8988T (cell line): ENCODE measurements at regions not wholly inside any gene's neighbourhood (a gene's known extent, or its start where the extent isn't known, plus 50 kb on each side); places are given as distances from the start of the nearest gene placed in this dataset.

Experiments
- DNase-seq: peaks from one replicate; pipeline ENCODE4 v3.0.0; 2011

DNA sequence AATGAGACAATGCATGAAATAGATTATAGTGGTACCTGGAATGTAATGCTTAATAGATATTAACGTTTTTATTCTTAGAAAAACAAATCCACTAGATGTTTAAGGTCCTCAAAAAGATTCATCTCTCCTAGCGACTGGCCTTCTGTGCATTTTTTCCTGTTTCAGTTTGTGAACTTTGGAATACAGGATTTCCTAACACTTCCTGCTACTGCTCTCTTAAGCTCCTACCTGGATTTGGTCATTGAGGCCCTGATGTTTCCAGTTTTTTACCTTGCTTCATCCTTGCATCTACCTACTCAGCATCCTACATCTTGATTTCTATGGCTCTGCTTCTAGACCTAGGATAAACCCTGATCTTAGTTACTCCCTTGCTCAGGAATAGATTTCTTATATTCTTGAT is 188.4 kb downstream of the ABCC12 start:
- DNase-seq, result no peak

- DNase-seq, result no peak
Measured at GRCh38 chr16:47966325-47966724, 189.5 kb downstream of the ABCC12 start.

GRCh38 chr16:47965439-47965838 is 190.4 kb downstream of the ABCC12 start:
- no peak for DNase-seq

GRCh38 chr16:47958726-47959125 is 197.1 kb downstream of the ABCC12 start:
- DNase-seq, result no peak

GRCh38 chr16:47956916-47957315 is 198.9 kb downstream of the ABCC12 start:
- DNase-seq, result no peak

DNA sequence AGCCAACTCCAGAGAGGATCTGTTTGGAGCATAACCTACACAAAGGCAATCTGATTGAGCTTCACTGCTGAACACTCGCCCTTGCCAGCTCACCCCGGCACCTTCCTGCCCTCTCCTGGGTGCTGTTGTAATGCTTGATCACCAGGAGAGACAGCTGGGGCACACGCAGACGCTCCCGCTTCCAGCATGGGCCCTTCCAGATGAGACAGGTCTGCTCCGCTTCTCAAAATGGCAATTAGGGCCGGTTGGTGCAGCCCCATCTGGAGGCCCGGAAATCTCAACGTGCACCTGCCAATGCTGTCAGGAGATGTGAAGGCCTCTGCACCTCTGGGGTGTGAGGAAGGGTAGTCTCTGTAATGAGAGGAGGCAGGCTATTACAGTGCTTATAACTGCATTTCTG is 206.1 kb downstream of the ABCC12 start:
- no peak for DNase-seq

GRCh38 chr16:47949276-47949675 is 206.5 kb downstream of the ABCC12 start:
- DNase-seq, result no peak

- DNase-seq, result no peak
Measured at GRCh38 chr16:47947723-47948122, 208.1 kb downstream of the ABCC12 start.

DNA sequence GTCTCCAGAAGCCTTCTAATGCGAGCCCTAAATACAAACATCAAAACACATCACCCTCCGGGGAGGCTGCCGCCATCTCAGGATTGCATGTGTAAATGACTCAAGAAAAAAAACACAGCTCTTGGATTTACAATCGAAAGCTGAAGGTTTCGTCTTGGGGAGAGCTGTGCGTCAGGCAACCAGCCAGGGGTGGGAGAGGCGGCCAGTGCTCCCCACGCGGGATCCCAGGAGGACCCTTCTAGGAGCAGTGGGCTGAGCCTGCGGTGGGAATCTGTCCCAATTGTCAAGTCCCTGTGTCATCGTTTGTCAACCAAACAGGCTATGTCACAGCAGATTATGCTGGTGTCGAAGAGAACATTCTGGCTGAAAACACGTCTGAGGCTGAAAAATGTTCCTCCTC is 209.7 kb downstream of the ABCC12 start:
- DNase-seq, result no peak

GRCh38 chr16:47944589-47944988 is 211.2 kb downstream of the ABCC12 start:
- no peak for DNase-seq

GRCh38 chr16:47943235-47943634 is 212.6 kb downstream of the ABCC12 start:
- DNase-seq, result no peak

- no peak for DNase-seq
Measured at GRCh38 chr16:47940466-47940865, 215.3 kb downstream of the ABCC12 start.

DNA sequence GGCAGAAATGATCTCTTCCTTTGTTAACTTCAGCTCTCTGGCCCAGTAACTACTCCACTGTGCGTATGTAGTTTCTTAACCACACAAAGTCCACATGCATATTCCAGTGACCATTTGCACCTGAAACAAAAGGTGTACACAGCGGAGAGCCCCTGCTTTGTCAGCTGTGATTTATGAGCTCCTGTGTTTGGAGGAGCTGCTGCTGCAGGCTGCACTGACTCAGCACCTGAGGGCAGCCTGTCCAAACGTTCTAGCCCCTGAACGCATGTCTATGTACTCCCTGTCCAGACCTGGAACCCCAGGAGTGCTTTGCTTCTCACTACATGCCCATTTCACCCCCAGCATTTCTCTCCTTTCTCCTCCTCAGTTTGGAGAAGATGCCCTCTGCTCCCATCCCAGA is 216.1 kb downstream of the ABCC12 start:
- no peak for DNase-seq

DNA sequence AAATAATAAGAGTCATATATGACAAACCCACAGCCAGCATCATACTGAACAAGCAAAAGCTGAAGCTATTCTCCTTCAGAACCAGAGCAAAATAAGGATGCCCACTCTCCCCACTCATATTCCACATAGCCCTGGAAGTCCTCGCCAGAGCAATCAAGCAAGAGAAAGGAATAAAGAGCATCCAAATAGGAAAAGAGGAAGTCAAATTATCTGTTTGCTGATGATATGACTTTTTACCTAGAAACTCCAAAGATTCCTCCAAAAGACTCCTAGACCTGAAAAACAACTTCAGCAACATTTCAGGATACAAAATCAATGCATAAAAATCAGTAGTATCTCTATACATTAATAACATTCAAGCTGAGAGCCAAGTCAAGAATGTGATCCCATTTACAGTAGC is 217.5 kb downstream of the ABCC12 start:
- DNase-seq, result no peak

- DNase-seq, result no peak
Measured at GRCh38 chr16:47928008-47928407, 227.8 kb downstream of the ABCC12 start.

GRCh38 chr16:47927330-47927729 is 228.5 kb downstream of the ABCC12 start:
- DNase-seq, result no peak

DNA sequence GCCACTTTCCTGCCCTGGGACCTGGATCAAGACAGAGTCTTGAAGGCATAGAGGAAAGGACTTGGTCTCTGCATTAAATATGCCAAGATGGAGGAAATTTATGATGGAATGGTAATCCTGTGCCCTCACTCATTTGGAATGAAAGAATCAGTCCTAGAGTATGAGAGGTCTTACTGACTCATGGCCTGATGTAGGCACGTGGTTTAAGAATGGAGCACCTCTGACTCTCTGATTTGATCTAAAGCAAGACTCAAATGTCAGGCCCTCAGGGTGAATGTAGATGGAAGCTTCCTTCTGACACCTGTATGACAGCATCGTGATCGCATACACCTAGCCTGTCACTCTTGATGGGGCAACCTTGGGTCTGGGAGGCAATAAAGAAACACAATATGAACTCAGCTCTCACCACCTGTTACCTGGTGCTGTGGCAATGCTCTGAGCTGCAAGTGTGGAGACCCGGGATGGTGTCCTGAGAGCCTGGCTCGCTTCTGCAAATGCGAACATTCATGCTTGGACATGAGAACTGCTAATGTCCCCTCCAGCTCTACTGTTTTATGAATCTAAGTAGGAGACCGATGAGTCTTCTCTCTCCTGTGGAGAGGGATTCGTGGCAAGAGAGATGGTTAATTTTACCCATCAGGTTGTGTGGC is 229.9 kb downstream of the ABCC12 start:
- DNase-seq, result no peak

DNA sequence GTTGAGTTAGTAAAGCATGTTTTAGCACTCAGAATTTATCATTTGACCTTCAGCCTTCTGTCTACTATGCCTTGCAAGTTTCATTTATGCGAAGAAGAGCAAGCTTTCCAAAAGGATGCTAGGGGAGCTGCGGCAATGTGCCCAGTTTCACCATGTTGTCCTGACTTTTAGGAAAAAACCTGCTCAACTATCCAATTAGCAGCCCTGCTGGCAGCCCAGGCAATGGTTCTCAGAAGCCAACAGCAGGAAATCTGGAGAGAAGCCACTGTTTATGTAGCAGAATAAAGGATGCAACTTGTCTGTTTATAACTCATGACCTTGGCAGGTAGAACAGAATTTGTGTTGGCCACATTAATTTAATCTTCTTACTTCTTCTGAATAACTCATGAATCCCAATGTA is 230.8 kb downstream of the ABCC12 start:
- no peak for DNase-seq

GRCh38 chr16:47921535-47921934 is 234.3 kb downstream of the ABCC12 start:
- DNase-seq, result no peak

- no peak for DNase-seq
Measured at GRCh38 chr16:47920709-47921108, 235.1 kb downstream of the ABCC12 start.

- no peak for DNase-seq
Measured at GRCh38 chr16:47917118-47917517, 238.7 kb downstream of the ABCC12 start.

- no peak for DNase-seq
Measured at GRCh38 chr16:47916266-47916665, 239.5 kb downstream of the ABCC12 start.

GRCh38 chr16:47907109-47907508 is 248.7 kb downstream of the ABCC12 start:
- DNase-seq, result no peak

DNA sequence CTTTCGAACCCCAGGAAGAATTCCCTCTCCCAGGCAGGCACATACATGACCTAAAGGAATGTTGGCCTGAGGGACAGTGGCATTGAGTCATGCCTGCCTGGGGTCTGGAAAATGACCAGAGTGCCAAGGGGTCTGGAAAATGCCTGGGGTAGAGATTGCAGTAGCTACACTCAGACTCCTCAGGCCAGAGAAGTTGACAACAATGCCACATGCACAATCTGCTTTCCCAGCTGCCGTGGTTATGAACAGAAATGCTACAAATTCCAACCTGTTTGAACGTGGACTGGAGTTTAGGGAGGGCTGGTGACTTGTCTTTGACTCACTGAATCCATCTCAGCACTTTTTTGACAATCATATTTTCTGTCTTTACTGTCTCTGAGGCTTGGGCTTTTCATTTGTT is 250.0 kb downstream of the ABCC12 start:
- no peak for DNase-seq

DNA sequence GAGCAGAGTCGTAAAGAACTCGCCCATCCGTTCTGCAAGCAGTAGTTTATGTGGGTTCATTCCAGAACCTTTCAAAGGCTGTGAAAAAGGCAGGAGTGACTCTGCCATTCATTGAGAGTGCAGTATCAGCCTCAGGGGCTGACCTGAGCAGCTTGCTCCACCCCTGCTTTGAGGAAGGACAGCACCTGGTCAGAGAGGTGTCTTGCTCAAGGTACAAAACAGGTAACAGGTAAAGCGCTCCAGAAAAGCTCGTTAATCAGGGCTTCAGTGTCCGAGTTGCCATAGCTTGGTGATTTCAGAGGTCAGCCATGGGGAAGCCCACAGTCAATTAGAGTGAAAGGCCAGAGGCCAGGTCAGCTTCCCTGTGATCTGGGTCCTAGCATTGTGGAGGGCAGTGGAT is 251.1 kb downstream of the ABCC12 start:
- DNase-seq, result no peak

DNA sequence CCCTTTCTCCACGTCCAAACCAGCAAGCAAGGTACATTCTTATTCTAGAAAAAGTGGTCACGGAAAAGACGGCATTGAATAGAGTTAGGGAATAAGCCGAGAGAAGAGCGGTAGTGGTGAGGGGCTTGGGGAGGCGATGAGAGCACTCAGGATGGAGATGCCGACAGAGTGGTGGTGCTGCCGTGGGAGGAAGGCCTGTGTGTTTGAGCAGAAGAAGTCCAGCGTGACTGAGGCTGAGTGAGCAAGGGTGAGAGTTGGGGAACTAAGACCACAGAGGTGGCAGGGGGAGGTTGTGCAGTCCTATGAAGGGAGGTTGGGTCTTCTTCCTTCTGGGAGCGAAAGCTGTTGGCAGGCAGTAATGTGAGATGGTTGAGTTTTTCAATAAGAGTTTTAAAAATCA is 252.3 kb downstream of the ABCC12 start:
- DNase-seq, result no peak
